Heart left ventricle (tissue), 16 donors: ENCODE measurements at regions not wholly inside any gene's neighbourhood (a gene's known extent, or its start where the extent isn't known, plus 50 kb on each side); places are given as distances from the start of the nearest gene placed in this dataset.

Source experiments
- ATAC-seq, 4 donors: fragments of 200-7000 bp; cut with Tn5 transposase; one replicate each; pipeline ENCODE4 v1.9.1; 2020 to 2022; ENCODE audit warnings: moderate library complexity in 4 of 4, mild to moderate bottlenecking in 3 of 4, moderate number of reproducible peaks in 1 of 4
- DNase-seq, 5 donors: peaks; one replicate each; pipeline ENCODE4 v3.0.0-alpha.2; 2020
- H3K27ac ChIP-seq, 12 donors: fragments of 200-600 bp; sonication (generic) in 4 of 12; one replicate each; pipeline versions ENCODE4 v1.5.0 to v1.8.0; 2016 to 2022; ENCODE audit warnings: mild to moderate bottlenecking in 2 of 12
- H3K27me3 ChIP-seq, 9 donors: fragments of 200-600 bp; sonication (generic) in 2 of 9; one replicate each; pipeline versions ENCODE4 v1.5.1 to v1.8.0; 2016 to 2022; ENCODE audit warnings: mild to moderate bottlenecking in 3 of 9
- H3K36me3 ChIP-seq, 9 donors: fragments of 200-600 bp; sonication (generic) in 2 of 9; one replicate each; pipeline versions ENCODE4 v1.5.0 to v1.8.0; 2018 to 2022; ENCODE audit warnings: mild to moderate bottlenecking in 2 of 9
- H3K4me1 ChIP-seq, 12 donors: fragments of 200-600 bp; sonication (generic) in 4 of 12; one replicate each; pipeline versions ENCODE4 v1.5.0 to v1.8.0; 2016 to 2022; ENCODE audit warnings: mild to moderate bottlenecking in 3 of 12
- H3K4me3 ChIP-seq, 12 donors: fragments of 200-600 bp; sonication (generic) in 4 of 12; one replicate each; pipeline versions ENCODE4 v1.5.0 to v1.8.0; 2017 to 2022; ENCODE audit warnings: mild to moderate bottlenecking in 9 of 12, moderate library complexity in 4 of 12
- H3K9me3 ChIP-seq, 12 donors: fragments of 200-600 bp; sonication (generic) in 4 of 12; one replicate each; pipeline versions ENCODE4 v1.5.0 to v1.8.0; 2016 to 2022; ENCODE audit warnings: mild to moderate bottlenecking in 1 of 12
- CTCF ChIP-seq, 12 donors: fragments of 200-600 bp; sonication (generic) in 4 of 12; IDR thresholded peaks; one replicate each; pipeline versions ENCODE4 v1.5.0 to v1.8.0; 2018 to 2022; ENCODE audit warnings: antibody characterized with exemption in 12 of 12, mild to moderate bottlenecking in 5 of 12
- POLR2A ChIP-seq, 2 donors: fragments of 450-650 bp; IDR thresholded peaks; one replicate each; pipeline ENCODE4 v1.6.1; 2017; ENCODE audit warnings: antibody characterized with exemption in 2 of 2, mild to moderate bottlenecking in 2 of 2, moderate library complexity in 2 of 2
- WGBS, 4 donors: extraction: QIAGEN DNeasy Blood & Tissue Kit in 2 of 4; methylation state at CpG; one replicate each; pipeline versions ENCODE4 v1.1.5 to v1.1.7; 2013 to 2018; 5-methylcytosine and 5-hydroxymethylcytosine counted together
- intact Hi-C, 10 donors: fragments of 100-400 bp; cut with DNase I; formaldehyde crosslinking; loops; one replicate each; pipeline versions ENCODE4 v1.11.1 to v1.14.2; 2022
- donor health status: ischemic (EF 13 %, LVEDD 7.1; RV severe dilation, severe dysfunction).
- donor health status: healthy with polysubstance abuse.
- donor health status: DM: no; HTN: yes; CAD: no.
- donor health status: DM: no; HTN: no; CAD: no.
- donor health status: ischemic (EF 25% LVEDD 6.9; RV normal size, moderate dysfunction).
- donor health status: ischemic (EF 25% LVEDD 5.7; RV mildly dilated, moderate dysfunction).
- donor health status: healthy.
- donor health status: DM: yes; HTN: yes; CAD: no.
- donor health status: ischemic (EF 35%, LVEDD 5.7; RV mildly dilated, moderate dysfunction).
- donor health status: nonischemic (EF 11% LVEDD 7.7; RV severe dilation, severe dysfunction).
- donor health status: DM: yes; HTN: yes; CAD: no.
- donor health status: PGD.
- donor health status: ischemic (EF 29% LVEDD 5.4; RV normal size, mild dysfunction).
- donor health status: nonischemic (EF 23%, LVEDD 6.1; RV moderate dilation, normal function).

GRCh38 chr20:22437354-22437753 lies 147.0 kb downstream of the FOXA2 start:
- intact Hi-C loops = no loop called here
- DNase-seq (no peak), ATAC-seq (no peak)
- no peaks in the 10 kb centered on the region for H3K36me3 ChIP-seq
- 94 to 97% (median 96%) methylated on average over 1 of the region's 1 CpG for WGBS, 4 donors
- TF ChIP-seq POLR2A (IDR thresholded peaks at IDR 0.05) (no peak), CTCF (IDR thresholded peaks at IDR 0.05) (no peak)
- H3K27me3 ChIP-seq = peaks cover 0 to 28% (median 0%) of the 10 kb centered on the region in 9 donors
- H3K9me3 ChIP-seq = peaks cover 0 to 5% (median 0%) of the 10 kb centered on the region in 12 donors
- H3K4me3 ChIP-seq = no peak overlapping the region
- H3K27ac ChIP-seq = no peak overlapping the region
- H3K4me1 ChIP-seq = no peaks in the 10 kb centered on the region

- WGBS, 4 donors = 75 to 79% (median 76%) methylated on average over 2 of the region's 2 CpGs
- TF ChIP-seq CTCF (IDR thresholded peaks at IDR 0.05) (no peak), POLR2A (IDR thresholded peaks at IDR 0.05) (no peak)
- intact Hi-C loops = no loop called here
These were observed 153.0 kb downstream of the FOXA2 start for GRCh38 chr20:22431419-22431818.

GRCh38 chr20:22430746-22431168 lies 153.6 kb downstream of the FOXA2 start:
- H3K4me1 ChIP-seq = no peaks in the 10 kb centered on the region
- no peak overlapping the region for H3K27ac ChIP-seq
- H3K27me3 ChIP-seq = peaks cover 0 to 33% (median 2%) of the 10 kb centered on the region in 9 donors
- intact Hi-C loops = no loop called here
- DNase-seq (no peak), ATAC-seq (no peak)
- 51 to 63% (median 56%) methylated on average over 8 to 11 of the region's 11 CpGs for WGBS, 4 donors
- no peak overlapping the region for H3K4me3 ChIP-seq
- peaks cover 0 to 11% (median 0%) of the 10 kb centered on the region in 12 donors for H3K9me3 ChIP-seq
- H3K36me3 ChIP-seq = no peaks in the 10 kb centered on the region
- TF ChIP-seq CTCF (IDR thresholded peaks at IDR 0.05) = no peak
- no peak for TF ChIP-seq POLR2A (IDR thresholded peaks at IDR 0.05)

More at GRCh38 chr20:22431419-22431818, 153.0 kb downstream of the FOXA2 start:
- H3K4me3 ChIP-seq = no peak overlapping the region
- H3K27ac ChIP-seq = no peak overlapping the region
- DNase-seq = no peak
- H3K9me3 ChIP-seq = peaks cover 0 to 11% (median 0%) of the 10 kb centered on the region in 12 donors
- H3K36me3 ChIP-seq = no peaks in the 10 kb centered on the region
- peaks cover 0 to 34% (median 2%) of the 10 kb centered on the region in 9 donors for H3K27me3 ChIP-seq
- H3K4me1 ChIP-seq = no peaks in the 10 kb centered on the region
- ATAC-seq = no peak

- no peak for ATAC-seq
- intact Hi-C loops = no loop called here
- peaks cover 0 to 33% (median 2%) of the 10 kb centered on the region in 9 donors for H3K27me3 ChIP-seq
These were observed 154.1 kb downstream of the FOXA2 start for GRCh38 chr20:22430154-22430745.

More at GRCh38 chr20:22430154-22430745, 154.1 kb downstream of the FOXA2 start:
- Histone ChIP-seq H3K4me1 (no peaks in the 10 kb centered on the region), H3K36me3 (no peaks in the 10 kb centered on the region), H3K9me3 (peaks cover 0 to 11% (median 0%) of the 10 kb centered on the region in 12 donors), H3K27ac (no peak overlapping the region), H3K4me3 (no peak overlapping the region)
- 25 to 37% (median 30%) methylated on average over 9 to 15 of the region's 15 CpGs for WGBS, 4 donors
- TF ChIP-seq POLR2A (IDR thresholded peaks at IDR 0.05) (no peak), CTCF (IDR thresholded peaks at IDR 0.05) (no peak)
- DNase-seq = no peak
